Activated CD8-positive, alpha-beta memory T cell treated with anti-CD3 and anti-CD28 coated beads, Interleukin-2, amount 50 U/mL, for 4 hours (primary cell): ENCODE measurements at regions not wholly inside any gene's neighbourhood (a gene's known extent, or its start where the extent isn't known, plus 50 kb on each side); places are given as distances from the start of the nearest gene placed in this dataset.

Experiments used
- DNase-seq: peaks from one replicate; pipeline ENCODE4 v3.0.0-alpha.2; 2020

DNA sequence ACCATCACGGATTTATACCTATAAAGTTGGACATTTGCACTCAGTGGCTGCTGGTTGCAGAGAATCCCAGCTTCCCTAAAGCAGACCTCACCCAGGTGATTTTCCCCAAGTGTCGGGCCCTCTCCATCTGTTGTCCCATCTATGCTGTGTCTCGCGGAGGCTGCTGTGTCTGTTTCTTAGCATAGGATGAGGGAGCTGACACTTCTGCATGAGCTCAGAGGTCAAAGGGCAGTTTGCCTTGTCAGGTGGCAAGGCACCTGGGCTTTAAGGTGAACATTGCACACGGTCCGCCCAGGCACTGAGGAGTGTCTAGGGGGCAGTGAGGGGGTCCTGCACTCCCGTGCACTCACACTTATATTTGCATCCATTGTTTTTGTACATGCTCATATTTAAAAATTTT is 151.6 kb downstream of the ZIC5 start:
- DNase-seq, result no peak

DNA sequence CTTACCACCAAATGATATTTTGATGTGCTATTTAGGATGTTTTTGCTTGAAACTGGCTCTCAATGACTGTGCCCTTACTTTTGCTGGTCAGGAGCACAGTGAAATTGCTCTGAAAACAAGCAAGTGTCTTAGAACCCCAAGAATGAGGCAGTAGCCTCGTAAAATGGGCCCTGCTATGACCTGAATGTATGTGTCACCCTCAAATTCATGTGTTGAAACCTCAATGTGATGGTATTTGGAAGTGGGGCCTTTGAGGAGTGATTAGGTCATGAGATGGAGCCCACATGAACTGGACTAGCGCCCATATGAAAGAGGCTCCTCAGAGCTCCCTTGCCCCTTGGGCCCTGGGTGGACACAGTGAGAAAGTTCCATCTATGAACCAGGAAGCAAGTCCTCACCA is 155.2 kb downstream of the ZIC5 start:
- no peak for DNase-seq

DNA sequence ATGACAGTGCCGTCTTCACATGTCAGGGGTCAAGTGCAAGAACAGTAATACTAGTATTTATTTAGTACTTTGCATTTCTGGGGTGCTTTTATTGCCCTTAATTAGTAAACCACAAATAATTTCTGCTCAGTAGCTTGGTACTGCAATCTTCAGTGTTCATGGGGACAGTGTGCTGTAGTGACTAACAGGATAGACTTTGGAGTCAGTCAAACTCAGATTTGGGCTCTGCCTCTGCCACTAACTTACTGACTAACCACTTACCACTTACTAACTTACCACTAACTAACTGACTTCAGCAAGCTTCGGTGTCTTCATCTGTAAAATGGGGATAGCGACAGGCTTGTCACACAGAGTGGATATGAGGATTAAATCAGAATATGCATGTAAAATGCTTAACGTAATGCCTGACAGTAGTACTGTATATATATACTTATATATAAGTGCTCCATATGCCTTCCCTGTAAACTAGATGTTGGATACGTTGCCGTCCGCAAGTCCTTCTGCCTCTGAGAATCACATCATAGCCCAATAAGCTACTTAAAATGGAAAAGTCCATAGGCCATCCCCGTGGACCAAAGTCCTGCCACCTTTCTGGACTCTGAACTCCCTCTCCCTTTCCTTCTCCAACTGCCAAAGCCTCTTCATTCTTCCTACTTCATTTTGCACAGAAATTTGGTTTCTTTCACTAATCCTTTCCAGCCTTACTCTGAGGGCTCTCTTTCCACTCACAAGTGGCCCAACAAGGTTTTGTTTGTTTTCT is 158.1 kb downstream of the ZIC5 start:
- DNase-seq, result no peak

DNA sequence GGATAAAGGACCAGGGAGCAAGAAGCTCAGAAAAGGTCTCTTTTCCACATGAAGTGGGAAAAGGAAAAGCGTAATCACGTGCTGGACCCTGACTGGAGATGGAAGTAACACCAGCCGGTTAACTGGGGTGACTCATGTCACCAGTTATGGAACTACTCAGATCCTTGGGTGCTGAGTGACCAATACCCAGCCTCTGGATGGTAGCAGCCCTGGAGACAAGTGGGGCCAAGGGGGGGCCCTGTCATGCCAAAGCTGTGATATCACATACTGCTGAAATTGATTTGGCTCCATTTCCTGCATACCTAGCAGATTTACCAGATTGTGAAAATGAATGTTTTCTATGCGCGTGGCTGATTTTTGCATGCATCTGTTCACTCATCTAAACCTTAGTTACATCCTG is 158.9 kb downstream of the ZIC5 start:
- DNase-seq, result no peak

DNA sequence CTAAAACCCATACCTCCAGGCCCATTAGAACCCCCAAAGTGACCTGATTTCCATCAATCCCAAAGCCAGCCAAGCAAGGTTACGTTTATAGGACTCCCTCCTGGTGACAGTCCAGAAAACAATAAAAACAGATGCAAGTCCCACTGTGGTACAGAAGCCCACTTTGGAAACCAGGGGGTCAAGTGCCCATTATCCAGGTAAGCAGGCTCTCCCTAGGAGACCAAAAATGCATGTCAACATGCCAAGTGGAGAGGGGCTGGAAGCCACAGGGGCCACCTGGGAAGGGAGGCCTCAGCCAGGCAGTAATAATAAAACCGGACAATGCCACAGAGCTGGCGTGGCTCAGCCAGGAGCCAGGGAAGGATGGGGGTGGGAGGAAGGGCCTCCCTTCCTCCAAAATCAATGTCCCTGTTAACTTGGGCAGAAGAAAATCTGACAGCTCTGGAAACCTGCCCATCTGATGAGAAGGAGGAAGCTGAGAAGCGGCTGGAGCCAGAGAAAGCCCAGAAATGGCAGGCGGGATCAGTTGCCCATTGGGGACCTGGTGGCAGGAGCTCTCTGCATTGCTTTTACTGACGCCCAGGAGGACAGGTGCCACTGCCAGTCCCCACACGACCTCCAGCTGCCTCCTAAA is 160.4 kb downstream of the ZIC5 start:
- no peak for DNase-seq

DNA sequence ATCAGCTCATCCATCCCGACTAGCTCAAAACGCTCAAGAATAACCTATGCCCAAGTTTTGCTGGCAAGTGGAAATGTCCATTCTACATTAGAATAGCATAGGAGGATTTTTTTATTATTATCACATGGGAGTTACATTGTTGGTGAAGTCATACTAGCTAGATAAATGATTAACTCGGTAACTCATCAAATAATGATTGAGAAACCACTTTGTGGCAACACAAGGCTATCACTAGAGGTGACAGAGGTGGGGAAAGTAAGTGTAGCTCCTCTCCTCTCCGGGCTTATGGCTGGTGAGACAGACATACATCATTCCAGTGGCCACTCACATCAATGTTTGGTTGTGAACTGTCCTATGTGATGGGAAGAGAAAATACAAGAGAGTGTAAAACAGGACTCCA is 161.6 kb downstream of the ZIC5 start:
- DNase-seq, result no peak

DNA sequence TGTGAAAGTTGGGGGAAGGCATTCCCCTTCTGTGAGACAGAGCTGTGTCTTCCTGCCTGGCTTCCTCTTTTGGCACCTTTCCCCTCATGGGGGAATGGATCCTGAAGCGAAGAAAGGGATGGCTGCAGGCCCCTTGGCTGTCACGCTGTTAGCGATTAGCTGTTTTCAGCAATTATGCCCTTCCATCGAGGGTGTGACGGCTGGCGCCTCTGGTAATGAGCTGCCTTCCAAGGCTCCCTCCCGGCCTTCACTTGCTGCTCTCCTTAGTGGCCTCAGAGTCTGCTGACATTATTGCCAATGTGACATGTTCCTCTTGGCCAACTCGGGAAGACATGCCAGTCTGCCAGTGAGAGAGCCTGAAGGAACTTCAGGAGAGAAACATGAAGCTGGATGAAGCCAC is 162.1 kb downstream of the ZIC5 start:
- DNase-seq, result no peak

DNA sequence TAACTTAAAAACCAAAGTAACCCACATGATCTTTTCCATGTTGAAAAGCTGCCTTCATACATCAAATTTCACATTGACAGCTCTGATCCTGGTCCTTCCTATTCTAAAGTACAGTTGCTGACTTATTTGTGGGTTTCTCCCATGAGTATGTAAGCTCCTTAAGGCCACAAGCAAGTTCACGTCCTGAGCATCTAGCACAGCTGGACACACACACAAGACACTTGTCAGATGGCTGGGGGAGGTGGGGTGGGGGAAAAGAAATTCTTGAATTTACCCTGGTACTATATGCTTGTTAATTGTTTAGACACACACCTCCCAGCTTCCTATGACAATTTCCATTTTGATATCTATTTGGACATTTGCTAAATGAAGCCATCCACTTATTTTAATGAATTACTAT is 162.8 kb downstream of the ZIC5 start:
- no peak for DNase-seq

DNA sequence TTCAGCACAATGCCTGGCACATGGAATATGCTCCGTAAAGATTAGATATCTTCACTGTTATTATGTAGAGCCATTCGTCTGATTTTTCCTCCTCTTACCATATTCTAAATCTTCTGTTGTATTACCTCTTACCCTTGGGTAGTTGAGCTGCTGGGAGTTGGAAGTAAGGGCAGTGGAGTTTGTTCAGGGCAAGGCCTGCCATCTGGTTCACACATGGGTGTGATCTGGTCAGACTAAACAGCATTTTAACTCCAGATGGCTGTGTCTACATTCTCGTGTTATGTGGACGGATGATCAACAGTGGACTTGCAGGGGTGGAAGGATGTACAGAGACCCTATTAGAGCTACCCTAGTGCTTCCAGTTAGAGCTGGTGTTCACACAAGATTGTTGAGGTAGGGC is 164.9 kb downstream of the ZIC5 start:
- no peak for DNase-seq

DNA sequence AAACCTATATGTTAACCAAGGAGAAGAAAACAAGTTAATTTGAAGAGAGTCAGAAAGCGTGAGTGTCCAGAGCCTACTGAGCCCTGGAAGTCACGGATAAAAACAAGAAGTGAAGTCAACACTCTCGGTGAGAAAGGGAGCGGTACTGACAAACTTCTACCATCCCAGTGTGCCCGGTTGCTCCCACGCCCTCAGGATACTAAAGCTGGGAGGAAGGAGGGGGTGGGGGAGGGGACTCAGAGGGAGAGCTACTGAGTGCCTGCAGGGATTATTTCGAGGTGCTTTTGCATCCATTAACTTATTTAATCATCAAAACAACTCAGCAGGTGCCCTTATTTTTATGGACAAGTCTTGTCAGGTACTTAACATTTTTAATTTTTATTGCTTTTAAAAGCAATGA is 166.2 kb downstream of the ZIC5 start:
- no peak for DNase-seq

DNA sequence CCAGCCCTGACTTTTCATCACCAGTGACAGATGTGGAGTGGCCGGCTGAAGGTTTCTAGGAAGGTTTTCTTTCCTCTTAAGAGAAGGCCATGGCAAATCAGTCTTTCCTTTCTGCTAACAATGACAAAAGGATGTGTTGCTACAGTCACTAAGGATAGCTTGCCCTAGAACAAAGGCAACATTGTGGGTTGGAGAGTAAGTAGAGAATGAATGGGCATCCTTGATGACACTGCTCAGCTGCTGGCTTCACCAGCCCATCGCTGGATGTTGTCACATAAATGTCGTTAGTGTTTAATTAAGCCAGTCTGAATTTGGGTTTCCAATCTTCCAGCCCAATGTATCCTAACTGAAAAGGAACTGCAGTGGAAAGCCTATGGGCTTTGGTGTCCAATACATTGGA is 168.4 kb downstream of the ZIC5 start:
- DNase-seq, result no peak

DNA sequence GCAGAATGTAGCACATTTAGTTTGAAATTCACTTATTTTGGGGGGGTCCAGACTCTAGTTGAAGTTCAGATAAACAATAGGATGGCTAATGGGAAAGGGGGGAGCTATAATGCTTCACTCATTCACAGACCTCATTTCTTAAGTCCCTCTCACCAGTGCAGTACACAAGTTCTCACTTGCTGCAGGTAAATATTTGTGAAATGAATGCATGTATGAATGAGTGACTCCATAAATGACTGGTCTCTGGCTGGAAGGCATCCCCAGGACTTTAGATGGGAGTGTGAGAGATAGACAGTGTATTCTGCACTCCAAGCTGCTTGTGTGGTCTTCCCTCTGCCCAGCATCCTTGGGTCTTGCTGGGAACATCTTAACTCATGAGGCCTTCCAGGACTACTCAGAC is 169.2 kb downstream of the ZIC5 start:
- no peak for DNase-seq

DNA sequence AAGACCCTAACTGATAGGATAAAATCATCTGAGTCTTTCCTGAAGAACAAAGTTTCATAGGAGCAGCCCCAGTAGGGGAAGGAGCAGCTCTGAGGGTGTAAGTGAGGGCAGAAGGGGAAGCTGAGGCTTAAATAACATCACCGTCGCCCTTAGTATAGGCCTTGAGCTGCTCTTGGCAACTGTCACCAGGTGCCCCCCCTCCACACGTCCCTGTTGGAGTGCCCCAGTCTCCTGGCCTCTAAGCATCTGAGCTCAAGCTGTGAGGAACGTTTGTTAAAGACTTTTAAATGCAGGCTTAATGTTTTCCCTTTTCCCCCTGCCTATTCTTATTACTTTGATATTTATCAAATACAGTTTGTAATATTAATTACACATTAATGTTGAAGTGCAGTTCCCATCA is 170.6 kb downstream of the ZIC5 start:
- DNase-seq, result no peak

DNA sequence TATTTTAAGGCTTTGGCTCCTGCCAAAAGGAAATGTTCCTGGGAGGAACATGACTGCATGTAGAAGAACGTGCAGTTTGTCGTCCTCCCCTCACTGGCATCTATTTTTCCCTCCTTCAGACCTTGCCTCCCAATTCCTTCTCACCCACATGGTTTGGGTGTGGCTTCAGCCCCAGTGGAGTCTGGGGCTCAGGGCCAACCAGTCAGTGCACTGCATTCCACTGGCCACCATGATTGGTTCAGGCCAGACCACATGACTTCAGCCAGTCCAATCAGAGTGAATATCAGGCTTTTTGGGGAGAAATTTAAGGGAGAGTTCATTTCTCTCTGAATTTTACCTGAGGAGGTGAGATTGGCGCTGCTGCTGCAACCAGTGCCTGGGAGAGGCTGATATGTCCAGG is 171.6 kb downstream of the ZIC5 start:
- DNase-seq, result no peak

DNA sequence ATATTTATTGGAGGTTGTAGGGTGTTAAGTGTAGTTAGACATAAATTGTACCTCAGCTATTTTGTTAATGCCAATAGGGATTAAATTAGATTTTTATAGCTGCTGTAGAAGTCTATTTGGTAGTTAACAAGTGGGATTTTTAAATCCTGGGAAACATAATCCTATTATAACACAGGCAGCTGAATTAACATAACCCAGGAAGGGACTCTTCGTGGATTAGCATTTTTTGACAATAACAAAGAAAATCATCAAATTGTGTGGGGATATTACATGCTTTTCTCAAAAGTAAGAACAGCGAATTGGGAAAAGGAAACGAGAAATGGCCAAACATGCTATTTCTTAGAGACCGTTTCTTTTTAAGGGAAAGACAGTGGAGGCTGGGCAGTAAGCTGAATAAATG is 172.8 kb downstream of the ZIC5 start:
- DNase-seq, result no peak

DNA sequence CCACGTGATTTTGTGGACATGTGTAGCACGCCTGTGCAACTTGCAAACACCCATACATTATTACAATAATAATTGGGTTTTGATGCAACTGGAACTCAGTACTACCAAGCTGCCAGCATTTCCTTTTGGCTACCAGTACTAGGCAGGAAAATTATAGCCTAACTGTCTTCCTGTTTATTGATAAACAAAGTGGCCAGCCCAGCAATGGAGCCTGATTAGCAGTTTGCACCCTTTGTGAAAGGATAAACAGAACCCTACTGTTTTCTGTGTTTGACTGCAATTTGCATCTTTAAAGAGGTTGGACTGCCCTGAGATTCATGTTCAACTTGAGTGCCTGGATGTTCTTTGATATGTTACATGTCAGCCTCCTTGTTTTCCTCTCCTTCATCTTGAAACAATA is 173.9 kb downstream of the ZIC5 start:
- no peak for DNase-seq

DNA sequence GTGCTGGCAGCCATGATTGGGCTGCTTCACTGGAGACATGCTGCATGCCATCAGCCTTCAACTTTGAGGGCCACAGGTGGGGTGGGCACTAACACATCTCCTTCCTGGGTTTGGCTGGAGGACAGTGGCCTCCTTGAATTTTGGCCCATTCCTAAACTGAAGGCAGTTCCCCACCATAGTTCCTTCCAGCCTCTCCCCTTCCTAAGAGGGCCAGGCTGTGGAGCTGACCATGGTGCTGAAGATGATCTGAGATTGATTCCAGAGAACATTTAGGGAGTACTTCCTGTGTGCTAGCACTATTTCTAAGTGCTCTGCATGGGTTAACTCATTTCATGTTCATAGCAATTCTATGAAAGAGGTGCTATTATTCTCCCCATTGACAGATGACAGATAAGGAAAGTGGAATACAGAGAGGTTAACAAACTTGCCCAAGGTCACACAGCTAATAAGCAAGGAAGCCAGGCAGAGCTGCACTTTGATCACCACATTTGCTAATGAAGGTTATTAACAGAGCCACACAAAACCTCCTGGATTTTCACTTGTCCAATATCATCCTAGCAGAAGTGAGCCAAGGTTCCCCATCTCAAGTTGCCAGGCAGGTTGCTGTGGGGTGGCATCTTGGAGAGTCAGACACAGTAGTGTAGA is 175.3 kb downstream of the ZIC5 start:
- no peak for DNase-seq

DNA sequence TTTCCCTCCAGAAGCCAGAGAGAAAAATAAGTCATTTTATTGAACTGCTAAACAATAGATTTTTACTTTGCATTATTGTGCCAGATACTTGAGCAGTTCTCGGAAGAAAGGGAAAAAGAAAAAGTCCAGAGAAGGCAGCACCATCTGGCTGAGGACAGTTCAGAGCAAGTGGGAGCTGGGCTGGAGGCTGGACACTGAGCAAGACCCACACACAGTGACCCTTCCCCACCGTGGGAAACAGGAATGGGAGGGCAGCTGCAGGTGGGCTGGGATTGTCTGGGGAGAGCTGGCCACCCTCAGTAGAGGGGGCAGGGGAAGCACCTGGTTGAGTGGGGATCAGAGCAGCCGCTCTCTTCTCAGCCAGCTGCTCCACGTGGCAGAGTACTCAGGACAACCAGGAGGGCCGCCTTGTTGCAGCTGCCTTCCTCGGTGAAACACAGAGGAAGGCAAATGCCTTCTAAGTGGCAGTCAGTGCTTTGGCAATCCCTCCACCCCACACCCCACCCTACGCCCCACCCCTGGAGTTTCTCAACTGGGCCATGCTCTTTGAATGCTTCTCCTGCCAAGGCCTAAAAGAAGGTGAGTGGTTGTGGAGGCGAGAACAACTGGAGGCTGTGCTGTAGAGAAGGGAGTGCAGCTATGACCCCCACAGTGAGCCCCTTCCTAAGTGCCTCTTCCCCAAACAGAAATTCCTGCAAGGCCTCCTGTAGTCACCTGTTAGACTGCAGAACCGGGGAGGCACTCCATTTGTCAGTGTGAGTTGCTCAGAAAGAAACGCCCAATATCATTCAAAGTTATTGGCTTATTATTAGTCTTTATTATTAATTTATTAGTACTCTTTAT is 179.3 kb downstream of the ZIC5 start:
- no peak for DNase-seq

DNA sequence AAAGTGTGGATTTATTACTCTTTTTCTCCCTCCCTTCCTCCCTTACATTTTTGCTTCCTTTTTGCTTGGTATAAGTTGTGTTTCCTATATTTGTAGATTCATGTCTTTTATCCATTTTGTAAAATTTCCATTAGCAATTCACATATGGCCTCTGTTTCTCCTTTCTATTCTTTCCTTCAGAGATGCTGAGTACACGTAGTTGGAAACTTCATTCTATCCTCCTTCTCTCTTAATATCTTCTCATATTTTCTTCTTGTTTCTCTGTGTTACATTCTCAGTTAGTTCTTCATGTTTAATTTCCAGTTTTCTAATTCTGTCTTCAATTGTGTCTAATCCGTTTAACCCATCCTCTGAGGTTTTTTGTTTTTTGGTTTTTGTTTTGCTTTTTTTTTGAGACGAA is 188.9 kb downstream of the ZIC5 start:
- DNase-seq, result no peak

DNA sequence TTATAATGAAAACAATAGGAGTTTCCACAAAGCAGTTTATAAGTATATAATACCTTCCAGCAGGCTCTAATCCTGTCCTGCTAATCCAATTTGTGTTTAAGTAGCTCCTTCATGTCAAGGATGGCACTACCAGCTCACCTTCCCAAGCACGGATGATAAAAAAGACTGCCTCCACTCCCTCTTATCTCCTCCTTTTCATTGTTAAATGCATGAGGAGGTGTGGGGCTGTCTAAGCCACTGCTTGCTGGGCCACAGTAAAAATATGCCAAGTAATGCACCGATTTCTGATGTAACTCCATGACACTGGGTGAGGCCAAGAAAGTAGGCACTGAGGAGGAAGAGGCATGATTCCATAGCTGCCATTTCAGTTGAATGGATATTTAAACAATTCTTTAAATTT is 193.1 kb downstream of the ZIC5 start:
- no peak for DNase-seq

DNA sequence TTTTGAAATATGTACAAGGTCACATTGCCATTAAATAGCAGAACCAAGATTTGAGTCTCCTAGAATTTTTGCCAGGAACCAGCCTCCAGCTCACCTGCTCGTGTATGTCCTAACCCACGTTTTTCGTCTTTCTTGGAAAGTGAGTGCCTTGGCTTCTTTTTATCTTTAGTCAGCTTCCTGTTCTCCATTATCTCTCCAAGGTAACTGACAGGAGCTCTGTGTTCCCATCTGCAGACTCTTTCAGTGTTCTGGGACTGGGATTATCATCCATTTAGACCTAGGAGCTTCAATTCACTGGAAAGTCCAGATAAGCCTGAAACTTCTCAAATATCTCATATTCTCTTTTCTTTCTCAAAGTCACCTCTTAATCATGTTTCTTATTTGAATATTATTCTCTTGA is 193.7 kb downstream of the ZIC5 start:
- DNase-seq, result no peak

DNA sequence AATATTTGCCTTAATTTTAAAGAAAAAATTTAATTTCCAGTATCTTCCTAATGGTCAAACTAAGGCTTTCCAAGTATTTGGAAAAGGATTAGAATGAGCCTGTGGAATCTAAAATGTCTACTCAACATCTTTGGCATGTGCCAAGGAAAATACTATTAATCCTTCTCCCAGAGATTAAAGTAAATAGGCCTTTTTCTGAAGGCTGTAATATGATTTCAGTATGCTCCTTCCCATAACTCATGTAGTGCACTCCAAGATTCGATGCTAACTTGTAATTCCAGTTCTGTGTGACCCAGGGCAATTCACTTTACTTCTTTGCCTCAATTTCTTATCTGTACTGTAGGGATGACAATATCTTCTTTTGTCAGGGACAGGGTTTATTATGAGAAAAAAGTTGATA is 196.9 kb downstream of the ZIC5 start:
- DNase-seq, result no peak

DNA sequence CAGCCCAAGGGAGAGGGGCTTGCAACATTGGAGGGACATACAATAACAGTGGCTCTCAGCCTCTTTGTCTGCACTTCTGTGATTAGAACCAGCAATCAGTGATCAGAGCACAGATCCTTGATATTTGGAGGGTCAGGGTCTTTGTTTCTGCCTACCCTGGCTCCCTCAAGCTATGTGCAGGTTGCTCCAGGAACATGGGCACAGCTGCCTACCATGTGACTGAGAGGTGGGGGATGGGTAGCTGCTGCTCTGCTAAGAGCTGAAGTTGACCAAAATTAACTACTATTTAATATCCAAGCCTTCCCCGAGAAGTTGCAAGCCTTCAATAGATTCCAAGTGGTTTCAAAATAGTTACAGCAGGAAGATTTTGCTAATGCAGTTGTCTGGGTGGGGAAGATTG is 202.6 kb downstream of the ZIC5 start:
- no peak for DNase-seq

DNA sequence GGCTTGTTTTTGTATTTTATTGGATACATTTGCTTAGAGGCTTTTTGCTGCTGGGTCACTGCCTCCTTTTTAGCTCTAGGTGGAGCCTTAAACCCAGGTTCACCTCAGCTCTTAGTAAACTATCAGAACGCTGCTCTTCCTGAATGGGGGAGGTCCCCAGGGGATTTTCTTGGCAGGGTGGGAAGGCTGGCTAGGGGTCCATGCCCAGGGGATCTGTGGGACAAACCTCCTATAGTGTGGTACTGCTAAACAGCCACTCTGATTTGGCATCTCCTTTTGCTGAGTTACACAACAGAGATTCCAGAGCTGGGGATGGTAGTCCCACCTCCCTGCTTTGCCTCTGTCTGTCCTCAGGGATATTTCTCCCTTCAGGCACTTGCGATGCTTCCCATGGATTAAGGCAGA is 204.9 kb downstream of the ZIC5 start:
- no peak for DNase-seq
